ENCODE measurements at regions not wholly inside any gene's neighbourhood (a gene's known extent, or its start where the extent isn't known, plus 50 kb on each side); places are given as distances from the start of the nearest gene placed in this dataset.
A peak's percentile ranks its signal among the peaks of the same experiment; 100 is the strongest.

GRCh38 chr1:239884796-239885195 is 206.9 kb upstream of the FMN2 start:
- H3K4me1 ChIP-seq (ENCODE audit: control insufficient read depth, insufficient read depth, low read length), result no peaks in the 10 kb centered on the region
- H3K9ac ChIP-seq (ENCODE audit: low read length), result no peak overlapping the region
- H3K36me3 ChIP-seq (ENCODE audit: control insufficient read depth, insufficient read depth, low read length, severe bottlenecking), result no peaks in the 10 kb centered on the region
- no peaks in the 10 kb centered on the region for H3K9me3 ChIP-seq (ENCODE audit: control insufficient read depth, low read length)
- no peak for DNase-seq (ENCODE audit: low read depth)
- peaks cover 11% of the 10 kb centered on the region for H3K27me3 ChIP-seq (replicated peaks; ENCODE audit: control insufficient read depth, insufficient read depth, low read length)
- H3K4me3 ChIP-seq (ENCODE audit: low read length), result no peak overlapping the region

GRCh38 chr1:239886266-239886665 is 205.4 kb upstream of the FMN2 start:
- DNase-seq (ENCODE audit: low read depth), result no peak
- Histone ChIP-seq H3K36me3 (ENCODE audit: control insufficient read depth, insufficient read depth, low read length, severe bottlenecking) (no peaks in the 10 kb centered on the region), H3K9ac (ENCODE audit: low read length) (no peak overlapping the region), H3K27me3 (replicated peaks; ENCODE audit: control insufficient read depth, insufficient read depth, low read length) (peaks cover 11% of the 10 kb centered on the region), H3K9me3 (ENCODE audit: control insufficient read depth, low read length) (no peaks in the 10 kb centered on the region), H3K4me1 (ENCODE audit: control insufficient read depth, insufficient read depth, low read length) (no peaks in the 10 kb centered on the region), H3K4me3 (ENCODE audit: low read length) (no peak overlapping the region)

- H3K27me3 ChIP-seq (replicated peaks; ENCODE audit: control insufficient read depth, insufficient read depth, low read length), result peaks cover 11% of the 10 kb centered on the region
- no peaks in the 10 kb centered on the region for H3K4me1 ChIP-seq (ENCODE audit: control insufficient read depth, insufficient read depth, low read length)
- no peak overlapping the region for H3K9ac ChIP-seq (ENCODE audit: low read length)
- H3K36me3 ChIP-seq (ENCODE audit: control insufficient read depth, insufficient read depth, low read length, severe bottlenecking), result no peaks in the 10 kb centered on the region
- H3K4me3 ChIP-seq (ENCODE audit: low read length), result no peak overlapping the region
- no peak for DNase-seq (ENCODE audit: low read depth)
- H3K9me3 ChIP-seq (ENCODE audit: control insufficient read depth, low read length), result no peaks in the 10 kb centered on the region
These were observed 203.0 kb upstream of the FMN2 start for GRCh38 chr1:239888639-239889038.

GRCh38 chr1:239891621-239892358 is 199.9 kb upstream of the FMN2 start:
- Histone ChIP-seq H3K36me3 (ENCODE audit: control insufficient read depth, insufficient read depth, low read length, severe bottlenecking) (no peaks in the 10 kb centered on the region), H3K4me3 (ENCODE audit: low read length) (no peak overlapping the region), H3K27me3 (replicated peaks; ENCODE audit: control insufficient read depth, insufficient read depth, low read length) (peaks cover 25% of the 10 kb centered on the region), H3K9ac (ENCODE audit: low read length) (no peak overlapping the region), H3K9me3 (ENCODE audit: control insufficient read depth, low read length) (no peaks in the 10 kb centered on the region), H3K4me1 (ENCODE audit: control insufficient read depth, insufficient read depth, low read length) (no peaks in the 10 kb centered on the region)
- no peak for DNase-seq (ENCODE audit: low read depth)

DNA sequence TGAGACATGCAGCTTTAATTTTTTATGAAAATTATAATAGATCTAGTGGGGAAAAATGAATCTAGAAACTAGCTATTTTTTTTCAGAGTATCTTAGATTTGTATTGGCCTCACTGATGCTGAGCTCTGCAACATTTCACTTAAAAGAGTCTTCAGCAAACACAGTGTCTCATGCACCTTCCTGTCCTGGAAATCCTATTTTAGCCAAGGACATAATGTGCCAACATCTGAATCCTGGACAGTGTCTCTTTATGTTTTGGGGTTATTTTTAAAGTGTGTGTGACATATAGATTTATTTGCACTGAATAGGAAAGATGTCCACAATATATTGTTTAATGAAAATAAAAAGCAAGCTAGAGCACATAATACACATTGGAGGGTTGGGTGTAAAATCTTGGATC is 199.1 kb upstream of the FMN2 start:
- Histone ChIP-seq H3K4me1 (ENCODE audit: control insufficient read depth, insufficient read depth, low read length) (peaks cover under 1% of the 10 kb centered on the region), H3K27me3 (replicated peaks; ENCODE audit: control insufficient read depth, insufficient read depth, low read length) (peaks cover 28% of the 10 kb centered on the region), H3K9me3 (ENCODE audit: control insufficient read depth, low read length) (no peaks in the 10 kb centered on the region), H3K36me3 (ENCODE audit: control insufficient read depth, insufficient read depth, low read length, severe bottlenecking) (no peaks in the 10 kb centered on the region), H3K9ac (ENCODE audit: low read length) (no peak overlapping the region), H3K4me3 (ENCODE audit: low read length) (no peak overlapping the region)
- DNase-seq (ENCODE audit: low read depth), result no peak

- H3K4me1 ChIP-seq (ENCODE audit: control insufficient read depth, insufficient read depth, low read length), result peaks cover 6% of the 10 kb centered on the region
- H3K36me3 ChIP-seq (ENCODE audit: control insufficient read depth, insufficient read depth, low read length, severe bottlenecking), result no peaks in the 10 kb centered on the region
- no peaks in the 10 kb centered on the region for H3K9me3 ChIP-seq (ENCODE audit: control insufficient read depth, low read length)
- no peak for DNase-seq (ENCODE audit: low read depth)
- H3K4me3 ChIP-seq (ENCODE audit: low read length), result no peak overlapping the region
- H3K27me3 ChIP-seq (replicated peaks; ENCODE audit: control insufficient read depth, insufficient read depth, low read length), result peaks cover 28% of the 10 kb centered on the region
- no peak overlapping the region for H3K9ac ChIP-seq (ENCODE audit: low read length)
These were observed 198.5 kb upstream of the FMN2 start for GRCh38 chr1:239893127-239893731.

GRCh38 chr1:239896569-239896968 is 195.1 kb upstream of the FMN2 start:
- Histone ChIP-seq H3K9ac (ENCODE audit: low read length) (no peak overlapping the region), H3K27me3 (replicated peaks; ENCODE audit: control insufficient read depth, insufficient read depth, low read length) (peaks cover 20% of the 10 kb centered on the region), H3K36me3 (ENCODE audit: control insufficient read depth, insufficient read depth, low read length, severe bottlenecking) (no peaks in the 10 kb centered on the region), H3K4me1 (ENCODE audit: control insufficient read depth, insufficient read depth, low read length) (peaks cover 6% of the 10 kb centered on the region), H3K4me3 (ENCODE audit: low read length) (no peak overlapping the region), H3K9me3 (ENCODE audit: control insufficient read depth, low read length) (no peaks in the 10 kb centered on the region)
- no peak for DNase-seq (ENCODE audit: low read depth)

GRCh38 chr1:239896980-239897379 is 194.7 kb upstream of the FMN2 start:
- Histone ChIP-seq H3K9ac (ENCODE audit: low read length) (no peak overlapping the region), H3K9me3 (ENCODE audit: control insufficient read depth, low read length) (no peaks in the 10 kb centered on the region), H3K27me3 (replicated peaks; ENCODE audit: control insufficient read depth, insufficient read depth, low read length) (peaks cover 20% of the 10 kb centered on the region), H3K4me3 (ENCODE audit: low read length) (no peak overlapping the region), H3K4me1 (ENCODE audit: control insufficient read depth, insufficient read depth, low read length) (peaks cover 6% of the 10 kb centered on the region), H3K36me3 (ENCODE audit: control insufficient read depth, insufficient read depth, low read length, severe bottlenecking) (no peaks in the 10 kb centered on the region)
- no peak for DNase-seq (ENCODE audit: low read depth)

- H3K4me1 ChIP-seq (ENCODE audit: control insufficient read depth, insufficient read depth, low read length), result peaks cover 6% of the 10 kb centered on the region
- no peak for DNase-seq (ENCODE audit: low read depth)
- H3K9me3 ChIP-seq (ENCODE audit: control insufficient read depth, low read length), result no peaks in the 10 kb centered on the region
- no peak overlapping the region for H3K9ac ChIP-seq (ENCODE audit: low read length)
- no peak overlapping the region for H3K4me3 ChIP-seq (ENCODE audit: low read length)
- H3K36me3 ChIP-seq (ENCODE audit: control insufficient read depth, insufficient read depth, low read length, severe bottlenecking), result no peaks in the 10 kb centered on the region
- H3K27me3 ChIP-seq (replicated peaks; ENCODE audit: control insufficient read depth, insufficient read depth, low read length), result peaks cover 20% of the 10 kb centered on the region
These were observed 194.2 kb upstream of the FMN2 start for GRCh38 chr1:239897458-239897857.

DNA sequence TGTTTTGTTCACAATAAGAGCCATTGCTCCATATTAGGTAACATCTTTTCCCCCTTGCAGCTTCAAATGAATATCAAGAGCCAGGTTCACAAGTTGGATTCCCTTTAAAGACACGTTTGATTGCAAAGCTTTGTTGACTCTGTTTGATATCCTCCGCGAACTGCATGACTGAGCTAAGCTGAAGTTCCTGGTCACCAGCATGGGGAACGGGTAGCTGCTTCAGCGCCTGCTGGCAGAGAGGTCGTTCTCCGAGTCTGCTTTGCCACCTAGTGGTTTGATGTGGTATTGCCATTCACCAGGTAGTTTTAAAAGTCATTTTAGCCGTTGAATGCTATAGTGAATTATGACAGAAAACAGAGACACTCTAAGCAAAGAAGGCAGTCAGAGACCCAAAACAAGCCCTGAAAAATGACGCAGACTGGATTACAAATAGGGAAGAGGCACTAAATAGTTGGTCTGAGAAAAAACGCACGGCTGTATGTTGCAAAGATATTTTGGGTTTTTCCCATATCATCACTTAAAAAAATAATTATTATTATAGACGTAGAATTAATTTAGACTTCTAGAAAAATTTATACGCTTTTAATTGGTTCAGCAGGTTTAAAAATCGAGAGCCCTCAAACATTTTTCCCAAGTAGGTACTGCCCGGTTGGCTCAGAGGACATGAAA is 193.5 kb upstream of the FMN2 start:
- Histone ChIP-seq H3K9me3 (ENCODE audit: control insufficient read depth, low read length) (no peaks in the 10 kb centered on the region), H3K4me3 (ENCODE audit: low read length) (peak overlapping the region; percentile 56)

DNA sequence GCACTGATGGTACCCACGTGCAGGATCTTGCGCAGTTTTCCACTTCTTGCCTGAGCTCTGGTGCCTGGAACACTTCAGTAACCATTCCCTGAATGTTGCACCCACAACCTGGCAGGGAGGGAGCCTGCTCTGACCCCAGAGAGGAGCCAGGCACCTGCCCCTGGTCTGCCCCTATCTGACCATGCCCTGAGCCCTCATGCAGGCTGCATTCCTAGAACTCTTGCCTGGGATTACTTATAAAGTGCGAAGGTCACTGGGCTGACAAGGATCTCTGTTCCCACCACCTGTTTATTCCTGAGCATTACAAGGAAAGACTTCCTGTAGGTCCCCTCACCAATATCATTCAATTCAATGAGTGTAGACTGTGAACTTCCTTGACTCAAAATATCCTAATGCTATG is 191.9 kb upstream of the FMN2 start:
- Histone ChIP-seq H3K4me3 (ENCODE audit: low read length) (no peak overlapping the region), H3K27me3 (replicated peaks; ENCODE audit: control insufficient read depth, insufficient read depth, low read length) (peaks cover 20% of the 10 kb centered on the region), H3K36me3 (ENCODE audit: control insufficient read depth, insufficient read depth, low read length, severe bottlenecking) (no peaks in the 10 kb centered on the region), H3K4me1 (ENCODE audit: control insufficient read depth, insufficient read depth, low read length) (peaks cover 6% of the 10 kb centered on the region), H3K9me3 (ENCODE audit: control insufficient read depth, low read length) (no peaks in the 10 kb centered on the region), H3K9ac (ENCODE audit: low read length) (no peak overlapping the region)
- no peak for DNase-seq (ENCODE audit: low read depth)

More for the DNA sequence above, 193.5 kb upstream of the FMN2 start:
- no peaks in the 10 kb centered on the region for H3K36me3 ChIP-seq (ENCODE audit: control insufficient read depth, insufficient read depth, low read length, severe bottlenecking)
- H3K4me1 ChIP-seq (ENCODE audit: control insufficient read depth, insufficient read depth, low read length), result peaks cover 6% of the 10 kb centered on the region
- no peak overlapping the region for H3K9ac ChIP-seq (ENCODE audit: low read length)
- peaks cover 20% of the 10 kb centered on the region for H3K27me3 ChIP-seq (replicated peaks; ENCODE audit: control insufficient read depth, insufficient read depth, low read length)
- DNase-seq (ENCODE audit: low read depth), result peak; percentile 89

All from adipocyte (in vitro differentiated cells).